WTC11 (cell line): ENCODE measurements at regions not wholly inside any gene's neighbourhood (a gene's known extent, or its start where the extent isn't known, plus 50 kb on each side); places are given as distances from the start of the nearest gene placed in this dataset.

Experiments
- ATF3 ChIP-seq: sonication (generic); formaldehyde crosslinking; conservative IDR thresholded peaks from 2 replicates; pipeline ENCODE4 v1.8.1; 2022; ENCODE audit warnings: mild to moderate bottlenecking, missing genetic modification reagents
- CTCF ChIP-seq: fragments of 200-600 bp; IDR thresholded peaks from 2 replicates; pipeline ENCODE4 v1.8.0; 2022; ENCODE audit warnings: antibody characterized with exemption
- FOXP1 ChIP-seq: sonication (generic); formaldehyde crosslinking; IDR thresholded peaks from 2 replicates; pipeline ENCODE4 v1.8.0; 2022; ENCODE audit warnings: missing genetic modification reagents, mild to moderate bottlenecking, moderate library complexity, borderline replicate concordance
- HMGXB4 ChIP-seq: sonication (generic); formaldehyde crosslinking; IDR thresholded peaks from 2 replicates; pipeline ENCODE4 v1.8.1; 2023; ENCODE audit warnings: mild to moderate bottlenecking, moderate library complexity, missing genetic modification reagents
- NR2C2 ChIP-seq: sonication (generic); formaldehyde crosslinking; IDR thresholded peaks from 2 replicates; pipeline ENCODE4 v1.8.0; 2022; ENCODE audit warnings: mild to moderate bottlenecking, missing genetic modification reagents
- PREB ChIP-seq: sonication (generic); formaldehyde crosslinking; IDR thresholded peaks from 2 replicates; pipeline ENCODE4 v1.8.1; 2022; ENCODE audit warnings: mild to moderate bottlenecking, missing genetic modification reagents, moderate library complexity, borderline replicate concordance
- STAT6 ChIP-seq: sonication (generic); formaldehyde crosslinking; conservative IDR thresholded peaks from 2 replicates; pipeline ENCODE4 v1.8.1; 2023; ENCODE audit warnings: mild to moderate bottlenecking, low read depth, missing genetic modification reagents, moderate library complexity
- USF1 ChIP-seq: sonication (generic); formaldehyde crosslinking; IDR thresholded peaks from 2 replicates; pipeline ENCODE4 v1.8.0; 2022; ENCODE audit warnings: mild to moderate bottlenecking, missing genetic modification reagents

GRCh38 chr16:54480429-54480828 is 193.8 kb upstream of the IRX3 start:
- TF ChIP-seq HMGXB4 (CRISPR knock-in tag) (no peak), FOXP1 (no peak), CTCF (no peak), USF1 (CRISPR knock-in tag) (no peak), PREB (CRISPR knock-in tag) (no peak), NR2C2 (CRISPR knock-in tag) (no peak), ATF3 (CRISPR knock-in tag) (no peak), STAT6 (no peak)
